HG03045 (cell line): ENCODE measurements at regions not wholly inside any gene's neighbourhood (a gene's known extent, or its start where the extent isn't known, plus 50 kb on each side); places are given as distances from the start of the nearest gene placed in this dataset.

Experiments
- ATAC-seq: cut with Tn5 transposase; IDR thresholded peaks from one replicate; pipeline ENCODE4 v1.9.1; 2021; ENCODE audit warnings: mild to moderate bottlenecking, moderate library complexity; ENCODE audit not compliant: unreplicated experiment

DNA sequence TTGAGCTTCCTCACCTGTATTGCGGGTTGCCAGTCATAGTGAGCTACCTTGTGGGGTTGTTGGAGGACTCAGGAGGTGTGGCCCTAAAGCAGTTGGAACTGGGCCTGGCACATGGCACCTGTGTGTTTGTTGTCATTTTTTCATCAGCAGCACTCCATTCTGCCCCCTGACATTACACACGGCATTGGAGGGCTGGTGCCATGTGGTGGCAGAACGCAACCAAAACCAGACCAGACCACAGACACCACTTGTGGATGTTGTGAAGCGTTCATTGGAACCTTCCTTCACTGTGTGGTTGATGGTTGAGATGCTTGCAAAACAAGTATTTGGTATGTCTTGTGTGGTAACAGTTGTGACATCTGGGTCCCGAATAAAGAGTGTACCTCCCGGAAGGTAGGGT, 113.2 kb upstream of the ERCC6L2 start:
- ATAC-seq, result no peak

DNA sequence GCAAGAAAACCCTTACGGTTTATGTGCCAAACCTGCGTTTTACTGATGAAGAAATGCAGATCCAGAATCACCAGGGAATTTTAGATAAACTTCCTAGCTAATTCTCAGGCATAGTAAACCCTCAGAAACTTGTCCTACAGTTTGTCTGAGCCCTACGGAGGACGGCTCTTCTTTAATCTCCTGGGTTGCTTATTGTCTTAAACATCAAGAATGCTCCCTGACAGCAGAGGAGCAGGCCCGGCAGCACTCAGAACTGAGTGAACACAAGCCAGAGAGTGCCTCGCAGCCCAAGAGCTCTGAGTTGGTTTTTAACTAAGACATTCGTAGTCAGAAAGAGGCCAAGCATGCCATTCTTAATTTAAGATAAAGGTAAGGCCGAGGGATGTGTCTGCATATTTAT, 114.7 kb upstream of the ERCC6L2 start:
- ATAC-seq, result no peak

GRCh38 chr9:95757439-95757838, 118.1 kb upstream of the ERCC6L2 start:
- no peak for ATAC-seq

- no peak for ATAC-seq
Measured at GRCh38 chr9:95756986-95757385, 118.5 kb upstream of the ERCC6L2 start.

DNA sequence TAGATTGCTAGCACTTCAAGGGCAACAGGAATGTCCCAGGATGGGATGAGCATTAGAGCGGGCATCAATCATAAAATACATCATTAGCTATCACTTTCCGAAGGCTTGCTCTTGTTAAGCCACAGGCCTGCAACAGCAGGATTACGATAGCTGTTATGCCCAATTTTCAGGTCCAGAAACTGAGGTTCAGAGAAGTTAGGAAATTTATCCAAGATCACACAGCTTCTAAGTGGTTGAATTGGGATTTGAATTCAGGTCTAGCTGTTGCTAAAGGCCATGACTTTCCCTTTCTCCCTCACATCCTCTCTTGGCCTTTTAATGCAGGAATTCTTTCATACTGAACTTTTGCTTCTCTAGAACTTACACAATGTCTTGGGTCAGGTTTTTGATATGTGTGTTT, 119.4 kb upstream of the ERCC6L2 start:
- no peak for ATAC-seq

GRCh38 chr9:95755421-95755730, 120.1 kb upstream of the ERCC6L2 start:
- ATAC-seq, result no peak

DNA sequence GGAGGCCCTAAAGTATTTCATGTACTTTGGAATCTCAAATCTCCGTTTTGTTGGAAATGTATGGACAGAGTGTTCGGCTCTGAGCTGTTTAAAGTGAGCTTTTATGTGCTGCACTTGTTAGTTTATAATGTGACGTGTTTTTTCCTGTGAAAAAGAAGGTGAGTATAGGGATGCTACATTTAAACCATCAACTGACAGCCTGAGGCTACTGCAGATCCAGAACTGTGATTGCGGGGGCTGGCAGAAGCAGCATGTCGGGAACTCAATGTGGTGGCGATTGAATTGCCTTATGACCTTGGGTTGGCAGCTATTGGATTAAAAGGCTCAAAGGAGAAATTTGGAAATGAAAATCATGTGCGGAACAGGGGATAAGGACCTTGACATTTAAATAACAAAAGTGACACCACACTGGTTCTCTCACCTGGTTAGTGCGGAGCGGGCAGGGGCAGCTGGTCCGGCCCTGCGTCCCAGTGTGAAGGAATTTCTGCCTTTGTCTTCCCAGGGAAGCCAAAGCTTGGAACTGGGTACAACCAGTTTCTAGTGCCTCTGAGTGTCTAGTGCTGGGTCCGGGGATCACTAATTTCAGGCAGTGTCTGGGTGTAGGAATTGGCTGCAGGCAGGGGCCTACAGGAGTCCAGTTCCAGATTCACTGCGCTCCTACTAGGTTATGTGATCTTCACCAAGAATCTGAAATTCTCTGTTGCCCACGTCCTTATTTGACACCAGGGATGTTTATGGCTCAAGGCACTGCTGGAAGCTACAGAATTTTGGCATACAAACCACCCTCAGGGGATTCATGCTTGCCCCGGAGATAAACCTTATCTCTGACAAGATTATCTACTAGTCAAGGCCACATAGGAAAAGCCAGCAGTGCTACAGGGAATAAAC, 120.7 kb upstream of the ERCC6L2 start:
- no peak for ATAC-seq

GRCh38 chr9:95753762-95754465, 121.6 kb upstream of the ERCC6L2 start:
- no peak for ATAC-seq

- ATAC-seq, result no peak
Measured at GRCh38 chr9:95752129-95752731, 123.3 kb upstream of the ERCC6L2 start.

DNA sequence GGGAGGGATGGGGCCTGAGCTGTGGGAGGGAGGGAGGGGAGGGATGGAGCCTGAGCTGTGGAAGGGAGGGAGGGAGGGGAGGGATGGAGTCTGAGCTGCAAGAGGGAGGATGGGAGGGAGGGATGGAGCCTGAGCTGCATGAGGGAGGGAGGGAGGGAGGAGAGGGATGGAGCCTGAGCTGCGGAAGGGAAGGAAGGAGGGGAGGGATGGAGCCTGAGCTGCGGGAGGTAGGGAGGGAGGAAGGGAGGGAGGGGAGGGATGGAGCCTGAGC, 124.0 kb upstream of the ERCC6L2 start:
- ATAC-seq, result no peak

- no peak for ATAC-seq
Measured at GRCh38 chr9:95750725-95751519, 124.6 kb upstream of the ERCC6L2 start.

DNA sequence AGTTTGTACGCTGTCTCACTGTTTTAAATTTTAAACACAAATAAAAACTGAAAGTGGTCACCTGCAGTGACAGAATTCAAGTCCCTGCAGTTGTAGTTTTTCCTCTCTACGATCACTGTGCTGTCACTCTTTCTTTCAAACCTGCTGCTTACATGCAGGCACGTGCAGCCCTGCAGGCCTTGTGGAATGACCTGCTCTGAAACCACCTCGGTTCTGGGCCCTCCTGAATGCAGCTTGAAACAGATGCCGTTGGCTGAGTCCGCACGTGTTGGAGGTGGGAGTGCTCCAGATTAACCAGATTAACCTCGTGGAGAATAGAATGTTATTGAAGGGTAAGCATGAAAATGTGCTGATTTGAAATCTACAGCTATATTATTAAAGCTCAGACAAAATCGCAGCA, 126.0 kb upstream of the ERCC6L2 start:
- no peak for ATAC-seq

DNA sequence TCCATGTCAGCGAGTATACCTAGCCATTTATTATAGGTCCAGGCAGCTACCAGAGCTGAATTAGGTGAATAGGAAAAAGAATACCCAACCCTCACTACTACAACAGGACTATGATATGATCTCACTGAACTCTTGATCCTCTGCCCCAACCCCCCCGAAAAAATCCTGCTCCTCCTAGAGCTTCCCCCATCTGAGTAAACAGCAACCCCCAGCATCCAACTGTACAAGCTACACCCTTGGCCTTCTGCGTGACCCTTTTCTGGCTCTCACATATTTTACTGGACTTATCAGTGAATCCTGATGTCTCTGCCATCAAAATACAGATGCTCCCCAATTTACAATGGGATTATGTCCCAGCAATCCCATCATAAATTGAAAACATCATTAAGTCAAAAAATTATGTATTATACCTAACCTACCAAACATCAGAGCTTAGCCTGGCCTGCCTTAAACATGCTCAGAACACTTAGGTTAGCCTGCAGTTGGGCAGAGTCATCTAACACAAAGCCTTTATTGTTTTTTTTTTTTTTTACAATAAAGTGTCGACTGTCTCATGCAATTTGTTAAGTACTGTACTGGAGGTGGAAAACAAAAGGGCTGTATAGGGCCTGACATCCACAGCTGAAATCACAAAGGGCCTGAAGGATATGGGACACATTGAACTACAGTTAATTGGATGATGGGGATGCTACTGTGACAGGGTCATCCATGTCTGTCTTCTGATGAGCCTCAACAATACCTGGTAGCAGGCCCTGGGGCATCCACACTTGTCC, 128.9 kb upstream of the ERCC6L2 start:
- no peak for ATAC-seq

DNA sequence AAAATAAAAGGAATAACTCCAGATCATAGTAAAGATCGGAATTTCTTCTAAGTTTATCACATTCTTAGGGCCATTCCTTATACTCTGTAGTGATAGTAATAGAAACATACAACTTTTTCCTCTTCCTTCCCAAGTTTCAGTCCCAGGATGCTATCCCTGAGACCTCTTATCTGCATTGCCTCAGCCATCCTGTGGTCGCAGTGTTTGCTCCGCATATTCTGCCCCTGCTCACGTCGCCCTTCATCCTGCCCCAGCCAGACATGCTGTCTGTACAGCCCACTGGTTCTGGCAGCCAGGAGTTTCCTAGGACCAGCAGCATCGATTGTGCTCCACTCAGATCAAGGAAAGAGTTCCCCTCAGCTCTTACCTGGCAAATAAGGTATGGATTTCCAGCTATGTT, 132.7 kb upstream of the ERCC6L2 start:
- ATAC-seq, result no peak

GRCh38 chr9:95741631-95742030, 133.9 kb upstream of the ERCC6L2 start:
- no peak for ATAC-seq

DNA sequence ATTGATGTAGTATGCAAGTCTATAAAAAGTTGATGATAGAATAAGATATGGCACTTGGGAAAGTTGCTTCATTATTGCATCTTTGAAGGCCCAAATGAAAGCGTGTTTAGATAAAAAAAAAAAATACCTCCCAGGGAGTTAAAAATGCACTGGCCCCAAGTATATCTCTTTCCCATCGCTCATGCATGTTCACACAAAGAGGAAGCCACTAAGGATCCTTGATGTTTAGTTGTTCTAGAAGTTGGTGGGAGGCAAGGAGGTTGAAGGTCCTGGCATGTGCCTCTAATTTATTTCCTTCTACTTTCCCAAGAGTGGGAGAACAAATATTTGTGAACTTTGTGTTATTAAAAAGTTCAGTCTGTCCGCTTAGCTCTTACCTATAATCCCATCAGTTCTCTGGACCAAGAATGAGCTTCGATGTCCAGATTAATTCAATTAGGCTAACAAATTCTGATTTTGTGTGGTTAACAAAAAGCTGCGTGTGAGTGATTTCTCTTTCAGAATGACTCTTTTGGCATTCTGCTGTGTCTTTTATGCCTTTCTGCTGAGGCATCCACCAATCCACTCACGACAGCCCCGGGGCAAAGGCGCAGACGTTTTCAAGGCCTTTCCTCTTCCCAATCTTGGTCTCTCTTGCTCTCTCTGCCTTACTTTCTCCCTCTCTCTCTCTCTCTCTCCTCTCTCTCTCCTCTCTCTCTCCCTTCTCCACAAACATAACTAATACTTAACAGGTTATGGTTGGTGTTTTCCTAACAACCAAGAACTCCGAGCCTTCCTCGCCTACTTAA, 135.1 kb upstream of the ERCC6L2 start:
- ATAC-seq, result no peak

GRCh38 chr9:95738438-95738837, 137.1 kb upstream of the ERCC6L2 start:
- no peak for ATAC-seq

DNA sequence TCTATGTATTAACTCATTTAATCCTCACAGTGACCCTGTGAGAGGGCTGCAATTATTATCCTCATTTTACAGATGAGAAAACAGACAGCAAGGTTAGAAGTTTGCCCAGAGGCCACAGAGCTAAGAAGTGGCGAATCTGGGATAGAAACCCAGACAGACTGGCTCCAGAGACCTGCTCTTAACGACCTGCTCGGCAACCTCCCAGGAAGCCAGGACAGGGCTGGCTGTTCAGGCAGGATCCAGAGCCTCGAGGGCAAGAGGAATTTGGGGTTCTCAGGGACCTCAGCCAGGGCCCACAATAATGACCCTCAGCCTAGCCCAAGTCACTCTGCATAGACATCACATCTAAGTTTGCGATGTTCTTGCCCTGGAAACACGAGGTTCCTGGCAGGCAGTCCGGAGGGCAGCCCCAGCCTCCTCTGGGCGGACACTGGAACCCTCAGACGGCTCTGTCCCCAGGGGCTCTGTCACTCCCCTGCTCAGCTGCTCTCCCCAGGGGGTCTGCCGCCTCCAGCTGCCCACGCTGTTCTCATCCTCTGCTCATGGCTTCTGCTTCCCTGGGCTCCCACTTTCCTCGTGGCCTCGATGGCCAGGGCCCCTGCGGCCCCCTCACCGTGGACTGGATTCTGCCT, 138.5 kb upstream of the ERCC6L2 start:
- ATAC-seq, result no peak

DNA sequence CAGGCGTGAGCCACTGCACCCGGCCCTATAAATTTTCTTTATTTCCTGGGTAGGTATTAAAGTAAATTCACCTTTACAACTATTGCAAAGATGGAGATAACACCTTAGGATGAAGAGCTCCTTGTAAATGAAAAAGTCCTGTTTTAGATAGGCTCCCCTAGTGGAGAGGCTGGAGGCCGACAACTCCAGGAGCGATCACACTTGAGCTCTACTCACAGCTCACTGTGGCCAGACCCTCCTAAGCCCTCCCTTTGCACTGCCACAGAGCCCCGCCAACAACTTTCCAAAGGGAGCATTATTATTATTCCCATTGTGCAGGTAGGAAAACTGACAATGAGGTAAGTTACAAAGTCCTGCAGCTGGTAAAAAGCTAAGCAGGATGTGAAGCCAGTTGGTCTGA, 139.1 kb upstream of the ERCC6L2 start:
- ATAC-seq, result no peak

DNA sequence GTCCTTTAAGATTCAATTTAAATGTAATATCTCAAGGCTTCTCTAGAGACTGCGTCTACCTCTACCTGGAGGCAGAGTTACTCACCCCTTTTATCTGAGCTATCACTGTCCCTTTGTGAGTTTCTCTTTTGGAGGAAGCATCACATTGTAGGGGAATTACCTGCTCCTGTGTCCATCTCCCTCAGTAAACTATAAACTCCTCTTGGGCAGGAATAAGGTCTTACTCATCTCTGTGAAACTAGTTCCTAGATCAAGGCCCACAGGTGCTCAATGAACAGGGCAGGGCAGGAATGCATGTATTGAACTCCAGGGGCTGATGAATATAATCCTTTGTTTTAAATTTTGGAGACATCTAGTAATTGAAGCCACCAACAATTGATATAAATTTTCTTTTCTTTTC, 139.8 kb upstream of the ERCC6L2 start:
- no peak for ATAC-seq
